Prostate gland (tissue), 2 donors: ENCODE measurements at regions not wholly inside any gene's neighbourhood (a gene's known extent, or its start where the extent isn't known, plus 50 kb on each side); places are given as distances from the start of the nearest gene placed in this dataset.

ENCODE experiments used
- DNase-seq: peaks from one replicate; pipeline ENCODE4 v3.0.0-alpha.2; 2019; ENCODE audit warnings: low spot score
- H3K27ac ChIP-seq, 2 donors: fragments of 200-600 bp; sonication (generic); 2 replicates each; pipeline ENCODE4 v1.5.1; 2017 to 2019
- H3K27me3 ChIP-seq: fragments of 200-600 bp; sonication (generic); replicated peaks from 2 replicates; pipeline ENCODE4 v1.5.1; 2019; ENCODE audit not compliant: insufficient read depth
- H3K36me3 ChIP-seq, 2 donors: fragments of 200-600 bp; sonication (generic); 1 replicate in 1 of 2; 2 replicates in 1 of 2; pipeline versions ENCODE4 v1.5.1 to v1.8.1; 2017 to 2019
- H3K4me1 ChIP-seq: fragments of 200-600 bp; sonication (generic); replicated peaks from 2 replicates; pipeline ENCODE4 v1.5.1; 2019
- H3K4me3 ChIP-seq, 2 donors: fragments of 200-600 bp; sonication (generic); 2 replicates each; pipeline ENCODE4 v1.5.1; 2017 to 2019
- H3K9me3 ChIP-seq: fragments of 200-600 bp; sonication (generic); 2 replicates; pipeline ENCODE4 v1.5.1; 2017
- POLR2A ChIP-seq: fragments of 450-650 bp; IDR thresholded peaks from one replicate; pipeline ENCODE4 v1.6.1; 2016; ENCODE audit warnings: antibody characterized with exemption, mild to moderate bottlenecking
- POLR2AphosphoS5 ChIP-seq: sonication (generic); formaldehyde crosslinking; IDR thresholded peaks from one replicate; pipeline ENCODE4 v1.6.1; 2017; ENCODE audit warnings: antibody characterized with exemption
- WGBS: methylation state at CpG from one replicate; pipeline ENCODE4 v1.1.5; 2018; 5-methylcytosine and 5-hydroxymethylcytosine counted together
- intact Hi-C: fragments of 100-400 bp; cut with DNase I; formaldehyde crosslinking; loops from one replicate; pipeline ENCODE4 v1.14.2; 2022
- TF ChIP-seq, protein P1 (sequence below), 4 experiments: fragments of 200-600 bp in 2 of 4; fragments of 450-650 bp in 2 of 4; sonication (generic) in 2 of 4; IDR thresholded peaks; 1 replicate in 3 of 4; 2 replicates in 1 of 4; pipeline ENCODE4 v1.5.1; 2016 to 2019; ENCODE audit warnings: antibody characterized with exemption in 4 of 4, mild to moderate bottlenecking in 2 of 4, moderate library complexity in 2 of 4

DNA sequence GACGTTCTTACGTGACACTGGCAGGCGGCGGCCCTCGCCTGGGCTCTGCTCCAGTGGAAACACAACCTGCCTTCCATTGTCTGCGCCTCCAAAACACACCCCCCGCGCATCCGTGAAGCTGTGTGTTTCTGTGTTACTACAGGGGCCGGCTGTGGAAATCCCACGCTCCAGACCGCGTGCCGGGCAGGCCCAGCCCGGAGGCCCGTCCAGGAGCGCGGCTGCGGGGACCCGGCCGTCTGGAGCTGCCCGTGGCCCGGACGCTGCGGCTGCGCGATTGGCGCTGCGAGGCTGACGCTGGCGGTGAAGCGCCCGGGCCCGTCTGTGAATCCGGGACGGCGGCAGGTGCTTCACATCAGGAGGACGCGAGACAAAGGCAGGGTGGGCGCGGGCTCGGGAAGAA lies 670.3 kb upstream of the SALL3 start:
- TF ChIP-seq, protein P1, sequence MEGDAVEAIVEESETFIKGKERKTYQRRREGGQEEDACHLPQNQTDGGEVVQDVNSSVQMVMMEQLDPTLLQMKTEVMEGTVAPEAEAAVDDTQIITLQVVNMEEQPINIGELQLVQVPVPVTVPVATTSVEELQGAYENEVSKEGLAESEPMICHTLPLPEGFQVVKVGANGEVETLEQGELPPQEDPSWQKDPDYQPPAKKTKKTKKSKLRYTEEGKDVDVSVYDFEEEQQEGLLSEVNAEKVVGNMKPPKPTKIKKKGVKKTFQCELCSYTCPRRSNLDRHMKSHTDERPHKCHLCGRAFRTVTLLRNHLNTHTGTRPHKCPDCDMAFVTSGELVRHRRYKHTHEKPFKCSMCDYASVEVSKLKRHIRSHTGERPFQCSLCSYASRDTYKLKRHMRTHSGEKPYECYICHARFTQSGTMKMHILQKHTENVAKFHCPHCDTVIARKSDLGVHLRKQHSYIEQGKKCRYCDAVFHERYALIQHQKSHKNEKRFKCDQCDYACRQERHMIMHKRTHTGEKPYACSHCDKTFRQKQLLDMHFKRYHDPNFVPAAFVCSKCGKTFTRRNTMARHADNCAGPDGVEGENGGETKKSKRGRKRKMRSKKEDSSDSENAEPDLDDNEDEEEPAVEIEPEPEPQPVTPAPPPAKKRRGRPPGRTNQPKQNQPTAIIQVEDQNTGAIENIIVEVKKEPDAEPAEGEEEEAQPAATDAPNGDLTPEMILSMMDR (IDR thresholded peaks at IDR 0.05): no peak
- no peak for TF ChIP-seq POLR2A
- TF ChIP-seq POLR2AphosphoS5: no peak
- WGBS: 93% methylated on average over 40 of the region's 42 CpGs
- Histone ChIP-seq H3K27me3 (no peaks in the 10 kb centered on the region), H3K4me3 (no peak overlapping the region), H3K27ac (no peak overlapping the region), H3K9me3 (no peaks in the 10 kb centered on the region), H3K4me1 (no peaks in the 10 kb centered on the region), H3K36me3 (no peaks in the 10 kb centered on the region)
- no peak for DNase-seq
- intact Hi-C loops: no loop called here

DNA sequence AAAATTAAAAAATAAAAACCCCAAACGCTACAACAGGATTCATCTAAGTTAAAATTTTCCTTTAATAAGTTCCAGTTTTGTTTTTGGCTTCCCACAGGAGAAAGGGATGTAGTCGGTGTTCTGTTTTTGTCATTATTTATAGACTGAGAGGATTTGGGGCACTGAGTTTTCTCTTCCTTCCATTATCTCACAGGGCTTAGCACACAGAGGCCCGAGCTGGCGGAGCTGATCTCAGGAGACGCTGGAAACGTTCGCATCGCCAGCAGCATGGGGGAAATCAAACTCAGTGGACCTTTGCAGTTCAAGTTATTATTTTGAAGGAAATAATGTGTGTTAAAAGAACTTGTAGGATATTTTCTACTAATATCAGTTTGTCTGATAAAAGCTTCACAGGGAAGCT lies 669.7 kb upstream of the SALL3 start:
- no peaks in the 10 kb centered on the region for H3K27me3 ChIP-seq
- no peak overlapping the region for H3K27ac ChIP-seq
- no peaks in the 10 kb centered on the region for H3K4me1 ChIP-seq
- TF ChIP-seq POLR2A (no peak), POLR2AphosphoS5 (no peak)
- TF ChIP-seq, protein P1 (IDR thresholded peaks at IDR 0.05): no peak
- no peak for DNase-seq
- no peak overlapping the region for H3K4me3 ChIP-seq
- H3K9me3 ChIP-seq: no peaks in the 10 kb centered on the region
- 62% methylated on average over 8 of the region's 8 CpGs for WGBS
- H3K36me3 ChIP-seq: no peaks in the 10 kb centered on the region
- intact Hi-C loops: no loop called here

DNA sequence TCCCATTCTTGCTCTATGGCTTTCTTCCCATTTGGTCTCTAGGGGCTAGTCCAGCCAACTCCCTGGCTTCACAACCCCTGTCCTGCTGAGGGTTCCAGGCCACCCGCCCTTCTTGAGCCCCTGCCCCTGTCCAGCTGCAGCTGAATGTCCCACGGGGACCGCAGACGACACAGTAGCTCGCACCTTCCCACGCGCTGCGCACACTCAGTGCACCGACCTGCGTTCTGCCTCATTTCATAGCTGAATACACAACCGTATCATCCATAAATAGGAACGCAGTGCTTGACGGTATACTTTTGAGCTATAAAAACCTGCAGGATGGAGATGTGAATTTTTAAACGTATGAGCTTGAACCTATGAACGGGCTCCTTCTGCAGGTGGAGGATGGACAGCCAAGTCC lies 660.4 kb upstream of the SALL3 start:
- no peak for TF ChIP-seq POLR2A
- TF ChIP-seq POLR2AphosphoS5: no peak
- TF ChIP-seq, protein P1 (IDR thresholded peaks at IDR 0.05): no peak

DNA sequence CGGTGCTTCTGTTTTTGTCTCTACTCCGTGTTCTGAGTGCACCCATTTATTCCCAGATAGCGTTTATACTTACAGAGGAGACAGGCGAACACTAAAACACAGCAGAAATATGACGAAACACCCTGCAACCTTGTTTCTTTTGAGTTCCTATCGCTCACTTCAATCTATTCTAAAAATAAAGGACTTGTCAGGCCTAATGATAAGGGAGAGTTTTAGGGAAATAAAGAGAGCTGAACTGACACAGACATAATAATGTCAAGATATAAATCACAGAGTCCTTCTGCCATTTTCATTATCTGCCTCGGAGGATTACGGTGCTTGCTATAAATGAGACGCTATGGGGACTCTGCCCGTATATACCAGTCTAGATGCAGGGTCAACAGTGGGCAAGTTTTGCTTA lies 659.7 kb upstream of the SALL3 start:
- no peak overlapping the region for H3K27ac ChIP-seq

More for the DNA sequence above, 660.4 kb upstream of the SALL3 start:
- DNase-seq: no peak
- H3K27ac ChIP-seq: no peak overlapping the region
- no peaks in the 10 kb centered on the region for H3K9me3 ChIP-seq
- no peaks in the 10 kb centered on the region for H3K4me1 ChIP-seq
- H3K4me3 ChIP-seq: no peak overlapping the region
- 88% methylated on average over 15 of the region's 15 CpGs for WGBS
- H3K36me3 ChIP-seq: no peaks in the 10 kb centered on the region
- intact Hi-C loops: no loop called here
- no peaks in the 10 kb centered on the region for H3K27me3 ChIP-seq

GRCh38 chr18:78321402-78321801 lies 658.2 kb upstream of the SALL3 start:
- WGBS: 88% methylated on average over 6 of the region's 6 CpGs
- intact Hi-C loops: no loop called here
- H3K27ac ChIP-seq: no peak overlapping the region
- no peaks in the 10 kb centered on the region for H3K36me3 ChIP-seq
- no peak overlapping the region for H3K4me3 ChIP-seq
- H3K4me1 ChIP-seq: no peaks in the 10 kb centered on the region
- no peak for DNase-seq
- no peaks in the 10 kb centered on the region for H3K27me3 ChIP-seq
- H3K9me3 ChIP-seq: no peaks in the 10 kb centered on the region
- TF ChIP-seq, protein P1 (IDR thresholded peaks at IDR 0.05): no peak
- TF ChIP-seq POLR2A (no peak), POLR2AphosphoS5 (no peak)

More for the DNA sequence above, 659.7 kb upstream of the SALL3 start:
- DNase-seq: no peak
- TF ChIP-seq, protein P1 (IDR thresholded peaks at IDR 0.05): no peak
- TF ChIP-seq POLR2A (no peak), POLR2AphosphoS5 (no peak)
- no peaks in the 10 kb centered on the region for H3K4me1 ChIP-seq
- intact Hi-C loops: no loop called here
- WGBS: 72% methylated on average over 10 of the region's 10 CpGs
- H3K27me3 ChIP-seq: no peaks in the 10 kb centered on the region
- no peak overlapping the region for H3K4me3 ChIP-seq
- no peaks in the 10 kb centered on the region for H3K36me3 ChIP-seq
- no peaks in the 10 kb centered on the region for H3K9me3 ChIP-seq
